Ascending aorta (tissue), 2 donors: ENCODE measurements at regions not wholly inside any gene's neighbourhood (a gene's known extent, or its start where the extent isn't known, plus 50 kb on each side); places are given as distances from the start of the nearest gene placed in this dataset.
"Not testable (repeated sequence)": the region's sequence is repeated elsewhere in the genome, so short reads cannot be mapped to it uniquely, and the experiment has no call there.

Experiments
- DNase-seq, 2 donors: peaks; one replicate each; pipeline ENCODE4 v3.0.0-alpha.2; 2019; ENCODE audit warnings: low spot score in 2 of 2
- H3K27ac ChIP-seq, 2 donors: fragments of 200-600 bp; sonication (generic); one replicate each; pipeline ENCODE4 v1.5.1; 2016 to 2017; ENCODE audit warnings: mild to moderate bottlenecking in 1 of 2
- H3K27me3 ChIP-seq: fragments of 200-600 bp; sonication (generic); one replicate; pipeline ENCODE4 v1.5.1; 2017
- H3K36me3 ChIP-seq, 2 donors: fragments of 200-600 bp; sonication (generic); one replicate each; pipeline ENCODE4 v1.5.1; 2016
- H3K4me1 ChIP-seq, 2 donors: fragments of 200-600 bp; sonication (generic); one replicate each; pipeline ENCODE4 v1.5.1; 2016 to 2017; ENCODE audit warnings: mild to moderate bottlenecking in 1 of 2
- H3K4me3 ChIP-seq, 2 donors: fragments of 200-600 bp; sonication (generic); one replicate each; pipeline ENCODE4 v1.5.1; 2016 to 2017; ENCODE audit warnings: mild to moderate bottlenecking in 1 of 2
- H3K9me3 ChIP-seq, 2 donors: fragments of 200-600 bp; sonication (generic); one replicate each; pipeline ENCODE4 v1.5.1; 2016
- intact Hi-C: fragments of 100-400 bp; cut with DNase I; formaldehyde crosslinking; loops from one replicate; pipeline ENCODE4 v1.15.1; 2023
- TF ChIP-seq, protein P1 (sequence below), 3 experiments: fragments of 200-600 bp in 2 of 3; fragments of 450-650 bp in 1 of 3; sonication (generic) in 2 of 3; IDR thresholded peaks; one replicate each; pipeline ENCODE4 v1.5.1; 2016 to 2019; ENCODE audit warnings: antibody characterized with exemption in 3 of 3, mild to moderate bottlenecking in 1 of 3, moderate library complexity in 1 of 3

DNA sequence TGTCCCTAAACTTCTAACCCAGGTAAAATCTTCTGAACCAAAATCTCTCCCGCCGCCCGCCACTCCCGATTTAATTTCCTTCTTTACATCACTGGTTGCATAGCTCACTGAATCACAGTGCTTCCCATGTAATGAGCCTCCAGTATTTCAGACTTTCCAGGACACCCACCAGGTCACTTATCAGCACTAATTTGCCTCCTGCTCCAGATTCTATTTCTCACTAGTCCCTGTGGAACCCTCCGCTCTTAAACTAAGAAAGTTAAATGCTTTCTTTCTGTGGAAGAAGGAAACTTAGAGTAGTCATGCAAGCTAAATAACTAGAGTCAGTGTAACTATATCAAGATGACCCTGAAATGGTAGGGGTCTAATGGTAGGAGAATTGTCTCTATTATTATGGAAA, 106.6 kb upstream of the OPCML start:
- H3K27ac ChIP-seq, result no peak overlapping the region
- TF ChIP-seq, protein P1, sequence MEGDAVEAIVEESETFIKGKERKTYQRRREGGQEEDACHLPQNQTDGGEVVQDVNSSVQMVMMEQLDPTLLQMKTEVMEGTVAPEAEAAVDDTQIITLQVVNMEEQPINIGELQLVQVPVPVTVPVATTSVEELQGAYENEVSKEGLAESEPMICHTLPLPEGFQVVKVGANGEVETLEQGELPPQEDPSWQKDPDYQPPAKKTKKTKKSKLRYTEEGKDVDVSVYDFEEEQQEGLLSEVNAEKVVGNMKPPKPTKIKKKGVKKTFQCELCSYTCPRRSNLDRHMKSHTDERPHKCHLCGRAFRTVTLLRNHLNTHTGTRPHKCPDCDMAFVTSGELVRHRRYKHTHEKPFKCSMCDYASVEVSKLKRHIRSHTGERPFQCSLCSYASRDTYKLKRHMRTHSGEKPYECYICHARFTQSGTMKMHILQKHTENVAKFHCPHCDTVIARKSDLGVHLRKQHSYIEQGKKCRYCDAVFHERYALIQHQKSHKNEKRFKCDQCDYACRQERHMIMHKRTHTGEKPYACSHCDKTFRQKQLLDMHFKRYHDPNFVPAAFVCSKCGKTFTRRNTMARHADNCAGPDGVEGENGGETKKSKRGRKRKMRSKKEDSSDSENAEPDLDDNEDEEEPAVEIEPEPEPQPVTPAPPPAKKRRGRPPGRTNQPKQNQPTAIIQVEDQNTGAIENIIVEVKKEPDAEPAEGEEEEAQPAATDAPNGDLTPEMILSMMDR (IDR thresholded peaks at IDR 0.05), result no peak
- H3K4me1 ChIP-seq, result no peaks in the 10 kb centered on the region
- H3K9me3 ChIP-seq, result no peaks in the 10 kb centered on the region
- intact Hi-C loops, result no loop called here
- DNase-seq, result no peak
- H3K36me3 ChIP-seq, result no peaks in the 10 kb centered on the region
- H3K4me3 ChIP-seq, result no peak overlapping the region
- no peaks in the 10 kb centered on the region for H3K27me3 ChIP-seq

DNA sequence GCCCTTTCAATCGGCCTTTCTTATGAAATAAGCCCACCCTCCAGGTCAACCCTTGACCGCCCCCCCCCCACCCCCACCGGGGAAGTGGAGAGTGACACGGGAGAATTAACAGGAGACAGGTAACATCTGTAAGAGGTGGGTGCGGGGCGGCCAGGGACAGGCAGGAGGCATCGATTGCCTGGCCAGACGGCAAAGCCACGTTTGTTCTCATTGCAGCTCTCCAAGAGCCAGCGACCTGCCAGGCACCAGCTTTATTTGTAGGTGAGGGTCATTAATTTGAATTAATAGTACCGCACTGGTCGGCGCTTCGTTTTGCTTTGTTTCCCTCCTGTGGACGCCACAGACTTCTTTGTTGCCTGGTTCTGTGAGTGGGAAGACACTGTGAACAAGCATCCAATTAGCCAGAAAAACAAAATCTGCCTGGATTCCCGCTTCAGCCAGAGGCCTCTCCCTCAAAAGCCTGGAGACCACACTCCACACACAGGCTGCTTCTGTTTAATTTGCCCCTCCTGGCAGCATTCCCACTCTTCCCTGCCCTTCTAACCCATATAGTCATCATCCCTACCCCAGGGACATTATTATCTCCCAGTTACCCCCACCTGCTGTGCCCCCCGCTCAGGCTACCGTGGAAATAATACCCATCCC, 104.5 kb upstream of the OPCML start:
- TF ChIP-seq, protein P1 (IDR thresholded peaks at IDR 0.05), result no peak
- H3K27me3 ChIP-seq, result no peaks in the 10 kb centered on the region
- H3K4me3 ChIP-seq, result no peak overlapping the region
- DNase-seq, result no peak
- H3K36me3 ChIP-seq, result no peaks in the 10 kb centered on the region
- H3K27ac ChIP-seq, result no peak overlapping the region
- H3K9me3 ChIP-seq, result no peaks in the 10 kb centered on the region
- intact Hi-C loops, result no loop called here
- H3K4me1 ChIP-seq, result no peaks in the 10 kb centered on the region

DNA sequence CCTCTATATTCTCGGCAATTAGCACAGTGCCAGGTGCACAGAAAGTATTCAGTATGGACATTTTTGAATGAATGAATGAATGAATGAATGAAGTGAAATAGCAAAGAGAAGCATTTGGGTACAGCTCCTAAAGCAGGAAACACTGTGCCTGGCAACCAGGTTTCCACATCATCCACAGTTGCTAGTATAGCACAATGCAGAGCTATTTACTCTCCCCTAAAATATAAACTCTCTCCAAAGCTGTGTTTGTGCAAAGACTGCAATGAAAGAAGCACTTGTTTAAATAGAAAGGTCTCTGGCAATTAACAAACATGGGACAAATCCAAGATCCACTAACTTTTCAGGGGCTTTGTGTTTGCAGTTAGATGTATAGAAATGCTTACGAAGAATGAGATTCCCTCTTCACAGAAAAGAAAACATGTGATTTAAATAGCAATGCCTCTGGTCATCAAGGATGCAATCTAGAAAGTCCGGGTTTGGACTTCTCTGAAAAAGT, 103.0 kb upstream of the OPCML start:
- Histone ChIP-seq H3K4me3 (no peak overlapping the region), H3K9me3 (no peaks in the 10 kb centered on the region), H3K27ac (no peak overlapping the region), H3K4me1 (no peaks in the 10 kb centered on the region), H3K36me3 (no peaks in the 10 kb centered on the region), H3K27me3 (no peaks in the 10 kb centered on the region)
- intact Hi-C loops, result no loop called here
- no peak for DNase-seq
- TF ChIP-seq, protein P1 (IDR thresholded peaks at IDR 0.05), result no peak

DNA sequence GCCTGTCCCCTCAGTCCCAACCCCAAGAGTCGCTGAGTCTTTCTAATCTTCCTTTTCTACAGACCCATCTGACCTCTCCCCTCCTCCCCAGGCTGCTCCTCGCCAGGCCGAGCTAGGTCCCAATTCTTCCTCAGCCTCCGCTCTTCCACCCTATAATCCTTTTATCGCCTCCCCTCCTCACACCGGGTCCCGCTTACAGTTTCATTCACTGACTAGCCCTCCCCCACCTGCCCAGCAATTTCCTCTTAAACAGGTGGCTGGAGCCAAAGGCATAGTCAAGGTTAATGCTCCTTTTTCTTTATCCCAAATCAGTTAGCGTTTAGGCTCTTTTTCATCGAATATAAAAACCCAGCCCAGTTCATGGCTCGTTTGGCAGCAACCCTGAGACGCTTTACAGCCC, 96.1 kb upstream of the OPCML start:
- H3K4me1 ChIP-seq, H3K27ac ChIP-seq, DNase-seq, H3K36me3 ChIP-seq, H3K4me3 ChIP-seq, intact Hi-C loops, H3K27me3 ChIP-seq, H3K9me3 ChIP-seq: not testable (repeated sequence)

DNA sequence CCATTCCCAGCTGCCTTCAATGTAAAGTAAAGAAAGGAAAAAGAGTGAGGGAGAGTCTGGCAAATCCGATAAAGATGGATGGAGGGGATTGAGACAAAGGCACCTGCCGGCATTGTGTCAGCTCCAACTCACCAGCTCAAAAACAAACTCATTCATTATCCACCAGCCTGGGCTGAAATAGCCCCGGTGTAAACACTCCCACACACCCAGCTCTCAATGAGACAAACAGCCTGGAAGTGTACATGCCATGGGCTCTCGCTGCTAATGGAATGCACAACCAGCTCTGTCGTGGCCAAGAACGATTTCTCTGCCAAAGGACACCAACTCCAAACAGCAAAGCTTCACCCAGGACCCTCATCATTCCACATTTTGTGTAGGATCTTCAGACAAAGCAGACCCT, 89.3 kb upstream of the OPCML start:
- intact Hi-C loops, result no loop called here
- Histone ChIP-seq H3K36me3 (no peaks in the 10 kb centered on the region), H3K4me3 (no peak overlapping the region), H3K4me1 (no peaks in the 10 kb centered on the region), H3K27ac (no peak overlapping the region), H3K27me3 (no peaks in the 10 kb centered on the region), H3K9me3 (peaks cover 0 to 2% of the 10 kb centered on the region in 2 donors)
- DNase-seq, result no peak
- TF ChIP-seq, protein P1 (IDR thresholded peaks at IDR 0.05), result no peak

DNA sequence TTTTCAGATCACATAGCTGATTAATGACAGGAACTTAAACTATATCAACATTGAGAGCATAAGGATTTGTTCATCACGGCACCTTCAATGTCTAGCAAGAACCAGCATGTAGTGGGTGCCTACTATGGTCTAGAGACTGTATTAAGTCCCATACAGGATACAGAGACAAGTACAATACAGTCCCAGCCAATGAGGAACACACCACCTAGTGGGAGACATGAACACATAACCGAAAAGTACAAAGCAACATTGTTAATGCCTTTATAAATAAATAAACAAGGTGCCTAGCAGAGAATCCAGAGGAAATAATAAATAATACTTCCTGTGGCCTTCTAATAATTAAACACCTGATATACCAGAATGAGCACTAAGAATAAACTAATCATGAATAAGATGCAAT, 87.7 kb upstream of the OPCML start:
- H3K9me3 ChIP-seq, result peaks cover 0 to 7% of the 10 kb centered on the region in 2 donors
- H3K36me3 ChIP-seq, result no peaks in the 10 kb centered on the region
- DNase-seq, result no peak
- no peaks in the 10 kb centered on the region for H3K4me1 ChIP-seq
- H3K27ac ChIP-seq, result no peak overlapping the region
- H3K4me3 ChIP-seq, result no peak overlapping the region
- H3K27me3 ChIP-seq, result no peaks in the 10 kb centered on the region
- intact Hi-C loops, result no loop called here
- TF ChIP-seq, protein P1 (IDR thresholded peaks at IDR 0.05), result no peak
